Natural killer cell (primary cell): ENCODE measurements at regions not wholly inside any gene's neighbourhood (a gene's known extent, or its start where the extent isn't known, plus 50 kb on each side); places are given as distances from the start of the nearest gene placed in this dataset.

Experiments
- ATAC-seq, 3 donors: fragments of 150-1000 bp in 2 of 3; fragments of 200-7000 bp in 1 of 3; cut with Tn5 transposase; 1 replicate in 1 of 3; 2 replicates in 2 of 3; pipeline ENCODE4 v1.10.0; 2021; ENCODE audit warnings: mild to moderate bottlenecking in 2 of 3, moderate library complexity in 2 of 3
- DNase-seq, 2 donors: peaks; one replicate each; pipeline versions ENCODE4 v3.0.0 to v3.0.0-alpha.2; 2013 to 2021; ENCODE audit warnings: mixed read lengths in 1 of 2
- H3K27ac ChIP-seq: one replicate; pipeline ENCODE4 v1.5.1; 2013; ENCODE audit warnings: mild to moderate bottlenecking, low read length
- H3K27me3 ChIP-seq: one replicate; pipeline ENCODE4 v1.6.1; 2013; ENCODE audit warnings: low read length; ENCODE audit not compliant: control insufficient read depth, insufficient read depth
- H3K36me3 ChIP-seq: one replicate; pipeline ENCODE4 v1.6.1; 2013; ENCODE audit warnings: low read length; ENCODE audit not compliant: control insufficient read depth, insufficient read depth
- H3K4me1 ChIP-seq: one replicate; pipeline ENCODE4 v1.6.1; 2013; ENCODE audit warnings: low read length; ENCODE audit not compliant: control insufficient read depth, insufficient read depth
- H3K4me3 ChIP-seq: one replicate; pipeline ENCODE4 v1.5.1; 2013; ENCODE audit warnings: low read length
- H3K9me3 ChIP-seq: one replicate; pipeline ENCODE4 v1.6.1; 2013; ENCODE audit warnings: low read length; ENCODE audit not compliant: control insufficient read depth, insufficient read depth
- H3K27ac Mint-ChIP-seq, 2 donors: one replicate each; pipeline ENCODE4 v1.8.0; 2022; ENCODE audit warnings: mild to moderate bottlenecking in 2 of 2, mixed read lengths in 2 of 2, moderate library complexity in 1 of 2
- H3K27me3 Mint-ChIP-seq, 2 donors: one replicate each; pipeline ENCODE4 v1.8.0; 2022; ENCODE audit warnings: low read depth in 2 of 2, mixed read lengths in 2 of 2
- H3K36me3 Mint-ChIP-seq: one replicate; pipeline ENCODE4 v1.8.0; 2022; ENCODE audit warnings: mixed read lengths
- H3K4me1 Mint-ChIP-seq, 2 donors: one replicate each; pipeline ENCODE4 v1.8.0; 2022; ENCODE audit warnings: mixed read lengths in 2 of 2
- H3K4me3 Mint-ChIP-seq: one replicate; pipeline ENCODE4 v1.8.0; 2022; ENCODE audit warnings: mild to moderate bottlenecking, moderate library complexity, mixed read lengths
- H3K9me3 Mint-ChIP-seq, 2 donors: one replicate each; pipeline ENCODE4 v1.8.0; 2022; ENCODE audit warnings: mixed read lengths in 2 of 2
- CTCF ChIP-seq: fragments of 200-600 bp; IDR thresholded peaks from one replicate; pipeline ENCODE4 v1.8.0; 2022; ENCODE audit warnings: antibody characterized with exemption
- WGBS: methylation state at CpG from one replicate; pipeline ENCODE4 v1.1.7; 2013; ENCODE audit warnings: missing lambda C conversion rate; ENCODE audit not compliant: insufficient coverage; 5-methylcytosine and 5-hydroxymethylcytosine counted together
- intact Hi-C: fragments of 100-400 bp; cut with micrococcal nuclease; formaldehyde crosslinking; loops from one replicate; pipeline ENCODE4 v1.14.2; 2022

GRCh38 chr1:38686167-38686926 is 173.2 kb downstream of the RRAGC start:
- no peak for TF ChIP-seq CTCF

GRCh38 chr1:38685388-38685787 is 174.2 kb downstream of the RRAGC start:
- Mint-ChIP-seq H3K9me3 (no peaks in the 10 kb centered on the region), H3K4me1 (no peaks in the 10 kb centered on the region), H3K36me3 (no peaks in the 10 kb centered on the region), H3K27ac (no peak overlapping the region), H3K4me3 (no peak overlapping the region), H3K27me3 (peaks cover 16 to 56% of the 10 kb centered on the region in 2 donors)
- no peak for DNase-seq
- Histone ChIP-seq H3K27me3 (peaks cover 7% of the 10 kb centered on the region), H3K36me3 (no peaks in the 10 kb centered on the region), H3K4me3 (no peak overlapping the region), H3K9me3 (no peaks in the 10 kb centered on the region), H3K27ac (no peak overlapping the region), H3K4me1 (no peaks in the 10 kb centered on the region)
- no peak for TF ChIP-seq CTCF
- no peak for ATAC-seq
- intact Hi-C loops, result no loop called here
- 81% methylated on average over 5 of the region's 6 CpGs for WGBS

More at GRCh38 chr1:38686167-38686926, 173.2 kb downstream of the RRAGC start:
- Histone ChIP-seq H3K27ac (no peak overlapping the region), H3K4me1 (no peaks in the 10 kb centered on the region), H3K9me3 (no peaks in the 10 kb centered on the region), H3K4me3 (no peak overlapping the region), H3K36me3 (no peaks in the 10 kb centered on the region), H3K27me3 (peaks cover 8% of the 10 kb centered on the region)
- H3K4me1 Mint-ChIP-seq, result no peaks in the 10 kb centered on the region
- H3K9me3 Mint-ChIP-seq, result no peaks in the 10 kb centered on the region
- DNase-seq, result no peak
- 90% methylated on average over 12 of the region's 14 CpGs for WGBS
- intact Hi-C loops, result no loop called here
- no peak overlapping the region for H3K27ac Mint-ChIP-seq
- H3K36me3 Mint-ChIP-seq, result no peaks in the 10 kb centered on the region
- H3K27me3 Mint-ChIP-seq, result peaks cover 21 to 65% of the 10 kb centered on the region in 2 donors
- ATAC-seq, result no peak
- H3K4me3 Mint-ChIP-seq, result no peak overlapping the region

- H3K9me3 Mint-ChIP-seq, result no peaks in the 10 kb centered on the region
- Histone ChIP-seq H3K36me3 (no peaks in the 10 kb centered on the region), H3K9me3 (no peaks in the 10 kb centered on the region), H3K27ac (no peak overlapping the region), H3K4me3 (no peak overlapping the region), H3K4me1 (no peaks in the 10 kb centered on the region), H3K27me3 (no peaks in the 10 kb centered on the region)
- 53% methylated on average over 5 of the region's 5 CpGs for WGBS
- DNase-seq (no peak), ATAC-seq (no peak)
- peaks cover 2 to 26% of the 10 kb centered on the region in 2 donors for H3K27me3 Mint-ChIP-seq
- no peak overlapping the region for H3K4me3 Mint-ChIP-seq
- H3K36me3 Mint-ChIP-seq, result no peaks in the 10 kb centered on the region
- TF ChIP-seq CTCF, result no peak
- no peak overlapping the region for H3K27ac Mint-ChIP-seq
- intact Hi-C loops, result no loop called here
- H3K4me1 Mint-ChIP-seq, result no peaks in the 10 kb centered on the region
Observed at GRCh38 chr1:38680801-38681510, 178.6 kb downstream of the RRAGC start.
